ENCODE measurements at regions not wholly inside any gene's neighbourhood (a gene's known extent, or its start where the extent isn't known, plus 50 kb on each side); places are given as distances from the start of the nearest gene placed in this dataset.

- Histone ChIP-seq H3K4me1 (ENCODE audit: control insufficient read depth, insufficient read depth, low read length) (no peaks in the 10 kb centered on the region), H3K9me3 (ENCODE audit: control insufficient read depth, low read depth, low read length) (no peaks in the 10 kb centered on the region), H3K27ac (ENCODE audit: low read length) (no peak overlapping the region), H3K27me3 (ENCODE audit: control insufficient read depth, insufficient read depth, low read length) (no peaks in the 10 kb centered on the region), H3K36me3 (ENCODE audit: control insufficient read depth, insufficient read depth, low read length) (no peaks in the 10 kb centered on the region), H3K4me3 (ENCODE audit: low read length) (no peak overlapping the region)
- no peak for DNase-seq
- no CpG with 5 or more reads among the region's 6 CpGs for WGBS (ENCODE audit: insufficient coverage, low lambda C conversion rate)
Measured at GRCh38 chr3:74357881-74358280, 256.6 kb downstream of the CNTN3 start.

- Histone ChIP-seq H3K36me3 (ENCODE audit: control insufficient read depth, insufficient read depth, low read length) (no peaks in the 10 kb centered on the region), H3K9me3 (ENCODE audit: control insufficient read depth, low read depth, low read length) (no peaks in the 10 kb centered on the region), H3K4me1 (ENCODE audit: control insufficient read depth, insufficient read depth, low read length) (peaks cover 11% of the 10 kb centered on the region), H3K27ac (ENCODE audit: low read length) (no peak overlapping the region), H3K4me3 (ENCODE audit: low read length) (no peak overlapping the region), H3K27me3 (ENCODE audit: control insufficient read depth, insufficient read depth, low read length) (no peaks in the 10 kb centered on the region)
- DNase-seq: no peak
- no CpG with 5 or more reads among the region's 1 CpG for WGBS (ENCODE audit: insufficient coverage, low lambda C conversion rate)
Measured at GRCh38 chr3:74353039-74353438, 261.4 kb downstream of the CNTN3 start.

GRCh38 chr3:74352166-74352565 is 262.3 kb downstream of the CNTN3 start:
- Histone ChIP-seq H3K9me3 (ENCODE audit: control insufficient read depth, low read depth, low read length) (no peaks in the 10 kb centered on the region), H3K4me1 (ENCODE audit: control insufficient read depth, insufficient read depth, low read length) (peaks cover 17% of the 10 kb centered on the region), H3K36me3 (ENCODE audit: control insufficient read depth, insufficient read depth, low read length) (no peaks in the 10 kb centered on the region), H3K27ac (ENCODE audit: low read length) (no peak overlapping the region), H3K27me3 (ENCODE audit: control insufficient read depth, insufficient read depth, low read length) (no peaks in the 10 kb centered on the region), H3K4me3 (ENCODE audit: low read length) (no peak overlapping the region)
- no CpG with 5 or more reads among the region's 1 CpG for WGBS (ENCODE audit: insufficient coverage, low lambda C conversion rate)
- DNase-seq: no peak

GRCh38 chr3:74351213-74351612 is 263.2 kb downstream of the CNTN3 start:
- Histone ChIP-seq H3K27me3 (ENCODE audit: control insufficient read depth, insufficient read depth, low read length) (no peaks in the 10 kb centered on the region), H3K36me3 (ENCODE audit: control insufficient read depth, insufficient read depth, low read length) (no peaks in the 10 kb centered on the region), H3K9me3 (ENCODE audit: control insufficient read depth, low read depth, low read length) (no peaks in the 10 kb centered on the region), H3K4me1 (ENCODE audit: control insufficient read depth, insufficient read depth, low read length) (peaks cover 26% of the 10 kb centered on the region), H3K27ac (ENCODE audit: low read length) (no peak overlapping the region), H3K4me3 (ENCODE audit: low read length) (no peak overlapping the region)
- no peak for DNase-seq
- 80% methylated on average over 1 of the region's 5 CpGs for WGBS (ENCODE audit: insufficient coverage, low lambda C conversion rate)

- Histone ChIP-seq H3K27me3 (ENCODE audit: control insufficient read depth, insufficient read depth, low read length) (no peaks in the 10 kb centered on the region), H3K27ac (ENCODE audit: low read length) (no peak overlapping the region), H3K36me3 (ENCODE audit: control insufficient read depth, insufficient read depth, low read length) (no peaks in the 10 kb centered on the region), H3K9me3 (ENCODE audit: control insufficient read depth, low read depth, low read length) (no peaks in the 10 kb centered on the region), H3K4me3 (ENCODE audit: low read length) (no peak overlapping the region), H3K4me1 (ENCODE audit: control insufficient read depth, insufficient read depth, low read length) (peaks cover 26% of the 10 kb centered on the region)
- peak in 1 of 2 donors; percentile 17 for DNase-seq
- 71% methylated on average over 1 of the region's 1 CpG for WGBS (ENCODE audit: insufficient coverage, low lambda C conversion rate)
Measured at GRCh38 chr3:74349015-74349414, 265.4 kb downstream of the CNTN3 start.

GRCh38 chr3:74347563-74348268 is 266.7 kb downstream of the CNTN3 start:
- H3K27me3 ChIP-seq (ENCODE audit: control insufficient read depth, insufficient read depth, low read length): no peaks in the 10 kb centered on the region
- no peaks in the 10 kb centered on the region for H3K36me3 ChIP-seq (ENCODE audit: control insufficient read depth, insufficient read depth, low read length)
- peak overlapping the region; percentile 71 for H3K27ac ChIP-seq (ENCODE audit: low read length)
- H3K9me3 ChIP-seq (ENCODE audit: control insufficient read depth, low read depth, low read length): no peaks in the 10 kb centered on the region
- WGBS (ENCODE audit: insufficient coverage, low lambda C conversion rate): 100% methylated on average over 1 of the region's 2 CpGs
- peaks cover 26% of the 10 kb centered on the region for H3K4me1 ChIP-seq (ENCODE audit: control insufficient read depth, insufficient read depth, low read length)
- no peak overlapping the region for H3K4me3 ChIP-seq (ENCODE audit: low read length)
- peak; percentile 74 to 85 for DNase-seq

- Histone ChIP-seq H3K36me3 (ENCODE audit: control insufficient read depth, insufficient read depth, low read length) (no peaks in the 10 kb centered on the region), H3K9me3 (ENCODE audit: control insufficient read depth, low read depth, low read length) (no peaks in the 10 kb centered on the region), H3K4me3 (ENCODE audit: low read length) (no peak overlapping the region), H3K27me3 (ENCODE audit: control insufficient read depth, insufficient read depth, low read length) (no peaks in the 10 kb centered on the region), H3K27ac (ENCODE audit: low read length) (peak overlapping the region; percentile 30), H3K4me1 (ENCODE audit: control insufficient read depth, insufficient read depth, low read length) (peaks cover 26% of the 10 kb centered on the region)
- DNase-seq: peak in 1 of 2 donors; percentile 29
- 100% methylated on average over 1 of the region's 3 CpGs for WGBS (ENCODE audit: insufficient coverage, low lambda C conversion rate)
Measured at GRCh38 chr3:74346896-74347295, 267.6 kb downstream of the CNTN3 start.

- 65% methylated on average over 2 of the region's 2 CpGs for WGBS (ENCODE audit: insufficient coverage, low lambda C conversion rate)
- no peaks in the 10 kb centered on the region for H3K27me3 ChIP-seq (ENCODE audit: control insufficient read depth, insufficient read depth, low read length)
- peak overlapping the region; percentile 56 for H3K27ac ChIP-seq (ENCODE audit: low read length)
- peak; percentile 33 to 66 for DNase-seq
- no peak overlapping the region for H3K4me3 ChIP-seq (ENCODE audit: low read length)
- peaks cover 26% of the 10 kb centered on the region for H3K4me1 ChIP-seq (ENCODE audit: control insufficient read depth, insufficient read depth, low read length)
- H3K9me3 ChIP-seq (ENCODE audit: control insufficient read depth, low read depth, low read length): no peaks in the 10 kb centered on the region
- no peaks in the 10 kb centered on the region for H3K36me3 ChIP-seq (ENCODE audit: control insufficient read depth, insufficient read depth, low read length)
Measured at GRCh38 chr3:74345701-74346100, 268.8 kb downstream of the CNTN3 start.

GRCh38 chr3:74344865-74345440 is 269.5 kb downstream of the CNTN3 start:
- no CpG with 5 or more reads among the region's 3 CpGs for WGBS (ENCODE audit: insufficient coverage, low lambda C conversion rate)
- peak overlapping the region; percentile 56 for H3K27ac ChIP-seq (ENCODE audit: low read length)
- peak; percentile 54 to 70 for DNase-seq

GRCh38 chr3:74343391-74343790 is 271.1 kb downstream of the CNTN3 start:
- H3K27me3 ChIP-seq (ENCODE audit: control insufficient read depth, insufficient read depth, low read length): no peaks in the 10 kb centered on the region
- peaks cover 18% of the 10 kb centered on the region for H3K4me1 ChIP-seq (ENCODE audit: control insufficient read depth, insufficient read depth, low read length)
- H3K4me3 ChIP-seq (ENCODE audit: low read length): no peak overlapping the region
- H3K36me3 ChIP-seq (ENCODE audit: control insufficient read depth, insufficient read depth, low read length): no peaks in the 10 kb centered on the region
- H3K27ac ChIP-seq (ENCODE audit: low read length): no peak overlapping the region
- DNase-seq: no peak
- WGBS (ENCODE audit: insufficient coverage, low lambda C conversion rate): no CpG with 5 or more reads among the region's 4 CpGs
- no peaks in the 10 kb centered on the region for H3K9me3 ChIP-seq (ENCODE audit: control insufficient read depth, low read depth, low read length)

More at GRCh38 chr3:74344865-74345440, 269.5 kb downstream of the CNTN3 start:
- no peaks in the 10 kb centered on the region for H3K27me3 ChIP-seq (ENCODE audit: control insufficient read depth, insufficient read depth, low read length)
- H3K9me3 ChIP-seq (ENCODE audit: control insufficient read depth, low read depth, low read length): no peaks in the 10 kb centered on the region
- no peak overlapping the region for H3K4me3 ChIP-seq (ENCODE audit: low read length)
- no peaks in the 10 kb centered on the region for H3K36me3 ChIP-seq (ENCODE audit: control insufficient read depth, insufficient read depth, low read length)
- peaks cover 26% of the 10 kb centered on the region for H3K4me1 ChIP-seq (ENCODE audit: control insufficient read depth, insufficient read depth, low read length)

- WGBS (ENCODE audit: insufficient coverage, low lambda C conversion rate): 100% methylated on average over 1 of the region's 1 CpG
- H3K4me1 ChIP-seq (ENCODE audit: control insufficient read depth, insufficient read depth, low read length): no peaks in the 10 kb centered on the region
Measured at GRCh38 chr3:74338998-74339397, 275.5 kb downstream of the CNTN3 start.

More at GRCh38 chr3:74338998-74339397, 275.5 kb downstream of the CNTN3 start:
- Histone ChIP-seq H3K36me3 (ENCODE audit: control insufficient read depth, insufficient read depth, low read length) (no peaks in the 10 kb centered on the region), H3K27ac (ENCODE audit: low read length) (no peak overlapping the region), H3K9me3 (ENCODE audit: control insufficient read depth, low read depth, low read length) (no peaks in the 10 kb centered on the region), H3K27me3 (ENCODE audit: control insufficient read depth, insufficient read depth, low read length) (no peaks in the 10 kb centered on the region), H3K4me3 (ENCODE audit: low read length) (no peak overlapping the region)
- DNase-seq: no peak
